ENCODE measurements at regions not wholly inside any gene's neighbourhood (a gene's known extent, or its start where the extent isn't known, plus 50 kb on each side); places are given as distances from the start of the nearest gene placed in this dataset.

DNA sequence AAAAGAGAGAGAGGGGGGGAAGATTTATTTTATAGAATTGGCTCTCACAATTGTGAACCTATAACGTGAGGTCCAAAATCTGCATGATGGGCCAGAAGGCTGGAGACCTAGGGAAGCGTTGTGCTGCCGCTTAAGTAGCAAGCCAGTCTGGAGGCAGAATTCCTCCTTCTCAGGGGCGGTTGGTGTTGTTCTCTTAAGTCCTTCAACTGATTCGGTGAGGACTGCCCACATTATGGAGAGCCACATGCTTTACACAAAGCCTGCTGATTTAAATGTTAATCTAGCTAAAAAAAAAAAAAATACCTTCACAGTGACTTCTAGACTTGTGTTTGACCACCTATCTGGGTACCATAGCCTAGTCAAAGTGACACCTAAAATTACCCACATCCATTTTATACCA is 64.2 kb upstream of the CKS2 start:
- no peak for TF ChIP-seq POLR2A (IDR thresholded peaks at IDR 0.05)
- TF ChIP-seq, protein P1, sequence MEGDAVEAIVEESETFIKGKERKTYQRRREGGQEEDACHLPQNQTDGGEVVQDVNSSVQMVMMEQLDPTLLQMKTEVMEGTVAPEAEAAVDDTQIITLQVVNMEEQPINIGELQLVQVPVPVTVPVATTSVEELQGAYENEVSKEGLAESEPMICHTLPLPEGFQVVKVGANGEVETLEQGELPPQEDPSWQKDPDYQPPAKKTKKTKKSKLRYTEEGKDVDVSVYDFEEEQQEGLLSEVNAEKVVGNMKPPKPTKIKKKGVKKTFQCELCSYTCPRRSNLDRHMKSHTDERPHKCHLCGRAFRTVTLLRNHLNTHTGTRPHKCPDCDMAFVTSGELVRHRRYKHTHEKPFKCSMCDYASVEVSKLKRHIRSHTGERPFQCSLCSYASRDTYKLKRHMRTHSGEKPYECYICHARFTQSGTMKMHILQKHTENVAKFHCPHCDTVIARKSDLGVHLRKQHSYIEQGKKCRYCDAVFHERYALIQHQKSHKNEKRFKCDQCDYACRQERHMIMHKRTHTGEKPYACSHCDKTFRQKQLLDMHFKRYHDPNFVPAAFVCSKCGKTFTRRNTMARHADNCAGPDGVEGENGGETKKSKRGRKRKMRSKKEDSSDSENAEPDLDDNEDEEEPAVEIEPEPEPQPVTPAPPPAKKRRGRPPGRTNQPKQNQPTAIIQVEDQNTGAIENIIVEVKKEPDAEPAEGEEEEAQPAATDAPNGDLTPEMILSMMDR (IDR thresholded peaks at IDR 0.05): no peak
